Activated naive CD8-positive, alpha-beta T cell treated with anti-CD3 and anti-CD28 coated beads, Interleukin-2, amount 50 U/mL, for 24 hours (primary cell): ENCODE measurements at regions not wholly inside any gene's neighbourhood (a gene's known extent, or its start where the extent isn't known, plus 50 kb on each side); places are given as distances from the start of the nearest gene placed in this dataset.

ENCODE experiments used
- ATAC-seq: fragments of 150-1000 bp; cut with Tn5 transposase; one replicate; pipeline ENCODE4 v1.10.0; 2021
- DNase-seq: peaks from one replicate; pipeline ENCODE4 v3.0.0; 2021
- H3K27ac Mint-ChIP-seq: one replicate; pipeline ENCODE4 v1.8.0; 2021; ENCODE audit warnings: mild to moderate bottlenecking, mixed read lengths
- H3K27me3 Mint-ChIP-seq: one replicate; pipeline ENCODE4 v1.8.0; 2021; ENCODE audit warnings: mixed read lengths
- H3K36me3 Mint-ChIP-seq: one replicate; pipeline ENCODE4 v1.8.0; 2021; ENCODE audit warnings: low read depth, mixed read lengths
- H3K4me1 Mint-ChIP-seq: one replicate; pipeline ENCODE4 v1.8.0; 2021; ENCODE audit warnings: mixed read lengths
- H3K4me3 Mint-ChIP-seq: one replicate; pipeline ENCODE4 v1.8.0; 2021; ENCODE audit warnings: mild to moderate bottlenecking, moderate library complexity, mixed read lengths
- H3K9me3 Mint-ChIP-seq: one replicate; pipeline ENCODE4 v1.8.0; 2021; ENCODE audit warnings: mixed read lengths

DNA sequence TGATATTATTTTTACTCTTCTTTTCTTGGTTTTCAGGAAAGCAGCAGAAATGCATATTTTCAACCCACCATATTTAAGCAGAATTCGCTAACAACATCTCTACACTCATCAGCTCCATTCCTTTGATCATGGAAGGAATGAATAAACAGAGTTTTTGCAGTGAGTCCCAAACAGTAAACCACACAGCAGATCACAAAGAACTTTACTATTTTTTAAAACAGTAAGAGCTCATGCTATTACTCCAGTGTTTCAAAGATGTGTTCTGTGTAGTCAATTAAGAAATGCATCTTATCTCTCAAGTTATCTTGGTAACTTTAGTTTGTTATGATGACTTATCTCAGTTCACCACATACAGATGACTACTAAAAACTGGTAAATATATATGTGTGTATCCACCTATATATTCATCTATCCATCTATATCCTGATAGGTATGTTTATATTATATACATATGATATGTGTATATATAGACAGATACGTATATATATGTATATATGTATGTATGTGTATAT, 843.5 kb downstream of the BCL11B start:
- no peak for ATAC-seq
- H3K4me3 Mint-ChIP-seq, result no peak overlapping the region
- no peaks in the 10 kb centered on the region for H3K36me3 Mint-ChIP-seq
- no peak overlapping the region for H3K27ac Mint-ChIP-seq
- H3K9me3 Mint-ChIP-seq, result peaks cover 8% of the 10 kb centered on the region
- peaks cover 15% of the 10 kb centered on the region for H3K4me1 Mint-ChIP-seq
- no peaks in the 10 kb centered on the region for H3K27me3 Mint-ChIP-seq
- no peak for DNase-seq

DNA sequence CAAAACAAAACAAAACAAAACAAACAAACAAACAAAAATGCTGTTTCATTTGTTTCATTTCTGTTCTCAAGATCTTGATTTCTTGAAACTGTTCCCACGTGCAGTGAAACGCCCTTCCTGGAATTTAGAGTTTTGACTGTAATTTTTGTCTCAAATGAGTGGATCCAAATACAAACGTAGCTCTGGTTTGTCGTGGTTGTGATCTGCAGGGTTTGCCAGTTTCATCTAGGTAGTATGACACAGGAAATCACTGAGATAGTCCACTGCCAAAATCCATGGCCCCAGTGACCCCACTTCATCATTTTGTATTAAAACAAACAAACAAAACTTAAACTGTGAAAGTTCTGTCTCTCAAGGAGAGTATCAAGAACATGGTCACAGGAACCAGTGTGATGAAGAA, 838.6 kb downstream of the BCL11B start:
- no peak overlapping the region for H3K27ac Mint-ChIP-seq
- no peak for DNase-seq

GRCh38 chr14:98437113-98437512, 834.9 kb downstream of the BCL11B start:
- Mint-ChIP-seq H3K27ac (no peak overlapping the region), H3K4me1 (peaks cover 8% of the 10 kb centered on the region), H3K36me3 (peaks cover 1% of the 10 kb centered on the region), H3K27me3 (no peaks in the 10 kb centered on the region), H3K4me3 (no peak overlapping the region), H3K9me3 (peaks cover 19% of the 10 kb centered on the region)
- ATAC-seq (no peak), DNase-seq (no peak)

More for the DNA sequence above, 838.6 kb downstream of the BCL11B start:
- ATAC-seq, result no peak
- no peaks in the 10 kb centered on the region for H3K27me3 Mint-ChIP-seq
- peaks cover 1% of the 10 kb centered on the region for H3K36me3 Mint-ChIP-seq
- peaks cover 9% of the 10 kb centered on the region for H3K4me1 Mint-ChIP-seq
- H3K9me3 Mint-ChIP-seq, result peaks cover 17% of the 10 kb centered on the region
- no peak overlapping the region for H3K4me3 Mint-ChIP-seq

GRCh38 chr14:98444077-98444476, 827.9 kb downstream of the BCL11B start:
- Mint-ChIP-seq H3K4me3 (no peak overlapping the region), H3K27me3 (no peaks in the 10 kb centered on the region)

DNA sequence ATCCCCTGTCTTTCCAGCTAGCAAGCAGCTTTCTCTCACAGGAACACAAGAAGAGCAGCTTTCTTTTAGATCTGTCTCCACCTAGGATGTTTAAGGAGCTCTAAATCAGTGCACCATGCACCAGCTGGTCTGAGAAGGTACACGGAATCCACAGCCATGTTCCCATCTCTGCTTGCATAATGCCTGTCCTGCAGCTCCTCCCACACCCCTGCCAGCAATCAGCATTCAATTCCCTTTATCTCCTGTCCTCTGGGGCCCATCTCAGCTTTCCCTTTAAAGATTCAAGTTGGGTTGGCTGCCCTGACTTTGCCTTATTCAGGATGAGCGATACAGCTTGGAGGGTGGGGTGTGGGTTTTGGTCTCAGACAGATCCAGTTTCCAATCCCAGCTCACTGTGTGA, 826.3 kb downstream of the BCL11B start:
- Mint-ChIP-seq H3K36me3 (no peaks in the 10 kb centered on the region), H3K4me1 (peaks cover 33% of the 10 kb centered on the region), H3K4me3 (no peak overlapping the region), H3K27me3 (no peaks in the 10 kb centered on the region), H3K9me3 (no peaks in the 10 kb centered on the region), H3K27ac (no peak overlapping the region)
- no peak for ATAC-seq
- no peak for DNase-seq

More at GRCh38 chr14:98444077-98444476, 827.9 kb downstream of the BCL11B start:
- no peak for DNase-seq
- no peaks in the 10 kb centered on the region for H3K36me3 Mint-ChIP-seq
- H3K9me3 Mint-ChIP-seq, result no peaks in the 10 kb centered on the region
- H3K4me1 Mint-ChIP-seq, result peaks cover 33% of the 10 kb centered on the region
- peak overlapping the region; percentile 50 for H3K27ac Mint-ChIP-seq
- ATAC-seq, result no peak

DNA sequence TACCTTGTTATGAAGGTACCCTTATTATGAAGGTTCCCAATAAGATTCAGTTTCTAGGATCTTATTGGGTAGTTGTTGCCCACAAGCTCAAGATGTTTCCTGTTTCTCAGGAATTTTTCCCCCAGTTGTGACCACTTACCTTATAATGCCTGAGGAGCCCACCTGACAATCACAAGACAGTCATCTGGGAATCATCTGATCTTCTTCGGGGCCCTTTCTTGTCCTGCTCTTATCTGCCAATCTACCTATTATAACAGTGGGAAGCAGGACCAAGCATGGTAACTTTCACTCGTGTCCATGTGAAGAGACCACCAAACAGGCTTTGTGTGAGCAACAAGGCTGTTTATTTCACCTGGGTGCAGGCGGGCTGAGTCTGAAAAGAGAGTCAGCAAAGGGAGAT, 825.5 kb downstream of the BCL11B start:
- no peak overlapping the region for H3K4me3 Mint-ChIP-seq
- H3K27ac Mint-ChIP-seq, result no peak overlapping the region
- no peaks in the 10 kb centered on the region for H3K36me3 Mint-ChIP-seq
- no peaks in the 10 kb centered on the region for H3K9me3 Mint-ChIP-seq
- no peak for ATAC-seq
- peaks cover 33% of the 10 kb centered on the region for H3K4me1 Mint-ChIP-seq
- DNase-seq, result no peak
- no peaks in the 10 kb centered on the region for H3K27me3 Mint-ChIP-seq

- no peak for DNase-seq
- Mint-ChIP-seq H3K27me3 (no peaks in the 10 kb centered on the region), H3K27ac (no peak overlapping the region), H3K4me3 (no peak overlapping the region), H3K9me3 (peaks cover 5% of the 10 kb centered on the region), H3K4me1 (peaks cover 3% of the 10 kb centered on the region), H3K36me3 (no peaks in the 10 kb centered on the region)
- no peak for ATAC-seq
These were observed 815.8 kb downstream of the BCL11B start for GRCh38 chr14:98456231-98456630.

- Mint-ChIP-seq H3K36me3 (no peaks in the 10 kb centered on the region), H3K27me3 (no peaks in the 10 kb centered on the region), H3K27ac (no peak overlapping the region), H3K4me1 (peaks cover 3% of the 10 kb centered on the region), H3K9me3 (no peaks in the 10 kb centered on the region), H3K4me3 (no peak overlapping the region)
- DNase-seq, result no peak
- ATAC-seq, result no peak
These were observed 813.3 kb downstream of the BCL11B start for GRCh38 chr14:98458702-98459101.

DNA sequence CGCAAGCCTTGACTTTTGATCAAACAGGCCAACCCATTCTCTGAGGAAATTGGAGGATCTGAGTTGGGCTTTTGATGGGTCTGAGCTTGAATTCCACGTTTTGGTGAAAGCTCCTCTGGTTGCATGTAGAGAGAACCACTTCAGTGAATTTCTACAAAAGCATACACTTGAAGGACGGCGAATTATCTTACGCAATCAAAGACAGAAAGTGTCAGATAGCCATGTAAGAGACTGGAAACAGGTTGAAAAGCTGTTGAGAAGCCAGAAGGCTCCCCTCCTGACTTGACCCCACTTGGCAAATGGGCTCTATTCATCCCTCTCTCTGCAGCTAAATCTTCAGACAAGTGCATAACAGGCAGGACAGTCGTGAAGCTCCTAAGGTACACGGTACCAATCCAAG, 809.1 kb downstream of the BCL11B start:
- Mint-ChIP-seq H3K27ac (no peak overlapping the region), H3K4me1 (no peaks in the 10 kb centered on the region)

DNA sequence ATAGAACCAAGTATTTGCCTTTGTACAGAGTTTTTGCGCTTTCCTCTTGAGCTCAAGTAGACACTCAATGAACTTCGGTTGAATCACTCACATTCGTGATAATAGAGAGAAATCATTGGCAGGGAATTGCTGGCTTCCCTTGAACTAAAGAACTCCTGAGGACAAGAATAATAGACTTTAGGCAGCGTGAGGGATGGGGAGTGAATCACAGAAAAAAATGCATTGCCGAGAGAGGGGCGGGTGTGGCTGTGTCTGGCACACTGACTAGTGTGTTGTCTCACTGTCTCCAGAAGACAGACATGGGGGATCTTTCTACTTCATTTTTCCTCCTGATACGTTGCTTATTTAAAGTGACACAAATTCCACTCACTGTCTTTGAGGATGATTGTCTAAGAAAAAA, 805.2 kb downstream of the BCL11B start:
- H3K36me3 Mint-ChIP-seq, result no peaks in the 10 kb centered on the region
- no peaks in the 10 kb centered on the region for H3K9me3 Mint-ChIP-seq
- H3K4me3 Mint-ChIP-seq, result no peak overlapping the region
- H3K27me3 Mint-ChIP-seq, result no peaks in the 10 kb centered on the region
- no peak overlapping the region for H3K27ac Mint-ChIP-seq
- no peaks in the 10 kb centered on the region for H3K4me1 Mint-ChIP-seq
- no peak for DNase-seq
- no peak for ATAC-seq

More for the DNA sequence above, 809.1 kb downstream of the BCL11B start:
- Mint-ChIP-seq H3K9me3 (no peaks in the 10 kb centered on the region), H3K27me3 (no peaks in the 10 kb centered on the region), H3K4me3 (no peak overlapping the region), H3K36me3 (no peaks in the 10 kb centered on the region)
- DNase-seq (no peak), ATAC-seq (no peak)

- no peaks in the 10 kb centered on the region for H3K4me1 Mint-ChIP-seq
- H3K4me3 Mint-ChIP-seq, result no peak overlapping the region
- H3K9me3 Mint-ChIP-seq, result peaks cover 3% of the 10 kb centered on the region
- DNase-seq, result no peak
- ATAC-seq, result no peak
- H3K36me3 Mint-ChIP-seq, result no peaks in the 10 kb centered on the region
- H3K27me3 Mint-ChIP-seq, result no peaks in the 10 kb centered on the region
- no peak overlapping the region for H3K27ac Mint-ChIP-seq
These were observed 801.3 kb downstream of the BCL11B start for GRCh38 chr14:98470663-98471062.

- no peaks in the 10 kb centered on the region for H3K36me3 Mint-ChIP-seq
- ATAC-seq, result no peak
- no peak overlapping the region for H3K4me3 Mint-ChIP-seq
- H3K27me3 Mint-ChIP-seq, result no peaks in the 10 kb centered on the region
- no peaks in the 10 kb centered on the region for H3K4me1 Mint-ChIP-seq
- no peak for DNase-seq
- H3K27ac Mint-ChIP-seq, result no peak overlapping the region
- H3K9me3 Mint-ChIP-seq, result peaks cover 12% of the 10 kb centered on the region
These were observed 797.1 kb downstream of the BCL11B start for GRCh38 chr14:98474900-98475299.

- no peaks in the 10 kb centered on the region for H3K27me3 Mint-ChIP-seq
- H3K27ac Mint-ChIP-seq, result no peak overlapping the region
- H3K9me3 Mint-ChIP-seq, result peaks cover 11% of the 10 kb centered on the region
- H3K36me3 Mint-ChIP-seq, result no peaks in the 10 kb centered on the region
- no peak overlapping the region for H3K4me3 Mint-ChIP-seq
- H3K4me1 Mint-ChIP-seq, result no peaks in the 10 kb centered on the region
- ATAC-seq (no peak), DNase-seq (no peak)
These were observed 794.1 kb downstream of the BCL11B start for GRCh38 chr14:98477935-98478334.

GRCh38 chr14:98489115-98489514, 782.9 kb downstream of the BCL11B start:
- Mint-ChIP-seq H3K4me1 (no peaks in the 10 kb centered on the region), H3K27me3 (no peaks in the 10 kb centered on the region), H3K4me3 (no peak overlapping the region), H3K36me3 (no peaks in the 10 kb centered on the region), H3K9me3 (peaks cover 11% of the 10 kb centered on the region), H3K27ac (no peak overlapping the region)
- ATAC-seq (no peak), DNase-seq (no peak)

GRCh38 chr14:98494582-98494981, 777.4 kb downstream of the BCL11B start:
- H3K27ac Mint-ChIP-seq, result no peak overlapping the region

More at GRCh38 chr14:98494582-98494981, 777.4 kb downstream of the BCL11B start:
- no peaks in the 10 kb centered on the region for H3K36me3 Mint-ChIP-seq
- H3K27me3 Mint-ChIP-seq, result no peaks in the 10 kb centered on the region
- DNase-seq (no peak), ATAC-seq (peak; percentile 63)
- peaks cover 5% of the 10 kb centered on the region for H3K4me1 Mint-ChIP-seq
- H3K9me3 Mint-ChIP-seq, result no peaks in the 10 kb centered on the region
- no peak overlapping the region for H3K4me3 Mint-ChIP-seq
